ENCODE measurements at regions not wholly inside any gene's neighbourhood (a gene's known extent, or its start where the extent isn't known, plus 50 kb on each side); places are given as distances from the start of the nearest gene placed in this dataset.

GRCh38 chr2:128452536-128453530 lies 134.2 kb upstream of the HS6ST1 start:
- no peak for DNase-seq

- DNase-seq = no peak
Measured at GRCh38 chr2:128454980-128455720, 136.5 kb upstream of the HS6ST1 start.

GRCh38 chr2:128455721-128456050 lies 137.0 kb upstream of the HS6ST1 start:
- no peak for DNase-seq

- no peak for DNase-seq
Measured at GRCh38 chr2:128456281-128456680, 137.6 kb upstream of the HS6ST1 start.

GRCh38 chr2:128457006-128457604 lies 138.4 kb upstream of the HS6ST1 start:
- DNase-seq = no peak

GRCh38 chr2:128457716-128458115 lies 139.0 kb upstream of the HS6ST1 start:
- DNase-seq = no peak

GRCh38 chr2:128458505-128458904 lies 139.8 kb upstream of the HS6ST1 start:
- no peak for DNase-seq

- no peak for DNase-seq
Measured at GRCh38 chr2:128464456-128464855, 145.8 kb upstream of the HS6ST1 start.

GRCh38 chr2:128465246-128466170 lies 146.8 kb upstream of the HS6ST1 start:
- DNase-seq = no peak

GRCh38 chr2:128466376-128466775 lies 147.7 kb upstream of the HS6ST1 start:
- no peak for DNase-seq

GRCh38 chr2:128466776-128467175 lies 148.1 kb upstream of the HS6ST1 start:
- DNase-seq = no peak

- DNase-seq = no peak
Measured at GRCh38 chr2:128467321-128467969, 148.8 kb upstream of the HS6ST1 start.

GRCh38 chr2:128468186-128468920 lies 149.7 kb upstream of the HS6ST1 start:
- no peak for DNase-seq

GRCh38 chr2:128469203-128469602 lies 150.5 kb upstream of the HS6ST1 start:
- DNase-seq = no peak

GRCh38 chr2:128469875-128470274 lies 151.2 kb upstream of the HS6ST1 start:
- no peak for DNase-seq

GRCh38 chr2:128472789-128473174 lies 154.1 kb upstream of the HS6ST1 start:
- DNase-seq = no peak

GRCh38 chr2:128473175-128474035 lies 154.7 kb upstream of the HS6ST1 start:
- DNase-seq = no peak

- DNase-seq = no peak
Measured at GRCh38 chr2:128474036-128474955, 155.6 kb upstream of the HS6ST1 start.

- no peak for DNase-seq
Measured at GRCh38 chr2:128474962-128475361, 156.3 kb upstream of the HS6ST1 start.
